ENCODE measurements at regions not wholly inside any gene's neighbourhood (a gene's known extent, or its start where the extent isn't known, plus 50 kb on each side); places are given as distances from the start of the nearest gene placed in this dataset.

- no peak for DNase-seq (ENCODE audit: low read depth, low spot score)
Measured at GRCh38 chr2:59584958-59585357, 968.5 kb downstream of the BCL11A start.

- no peak for DNase-seq (ENCODE audit: low read depth, low spot score)
Measured at GRCh38 chr2:59583173-59583765, 970.2 kb downstream of the BCL11A start.

DNA sequence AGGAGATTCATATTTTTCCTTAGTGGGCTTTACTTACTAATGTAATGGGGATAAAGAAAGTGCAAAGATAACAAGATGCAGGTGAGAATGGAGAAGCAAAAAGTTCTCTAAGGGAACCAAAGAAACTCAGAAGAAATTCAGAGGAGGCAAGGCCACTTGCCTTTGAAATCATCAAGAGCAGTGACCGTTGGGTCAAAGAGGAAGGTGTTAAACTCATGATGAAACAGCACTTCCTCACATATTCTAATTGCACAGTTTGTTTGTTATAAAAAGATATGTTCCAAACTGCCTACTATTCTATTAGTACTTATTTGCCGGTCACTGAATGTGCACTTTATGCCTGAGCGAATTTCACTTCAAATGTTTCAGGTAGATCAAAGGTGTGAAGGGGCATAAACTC lies 975.1 kb downstream of the BCL11A start:
- DNase-seq (ENCODE audit: low read depth, low spot score): no peak

- DNase-seq (ENCODE audit: low read depth, low spot score): no peak
Measured at GRCh38 chr2:59575191-59575590, 978.3 kb downstream of the BCL11A start.

DNA sequence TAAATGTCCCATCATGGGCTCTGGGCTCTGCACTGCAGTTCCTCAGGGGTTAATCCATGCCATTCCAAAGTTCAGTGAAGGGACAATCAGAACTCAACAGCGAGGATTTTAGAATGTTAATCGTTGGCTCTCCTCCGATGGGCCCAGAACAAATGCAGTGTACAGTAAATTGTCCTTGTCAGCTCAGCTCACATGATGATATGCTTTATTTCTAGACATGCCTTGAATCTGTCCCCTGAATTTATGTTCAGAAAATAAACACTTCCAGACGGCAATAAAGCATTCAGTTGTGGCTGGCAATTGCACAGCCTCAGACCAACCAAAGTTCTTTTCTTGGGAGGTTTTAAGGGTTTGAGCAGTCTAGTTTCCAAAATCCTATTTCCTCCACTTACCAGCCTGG lies 981.2 kb downstream of the BCL11A start:
- no peak for DNase-seq (ENCODE audit: low read depth, low spot score)

- no peak for DNase-seq (ENCODE audit: low read depth, low spot score)
Measured at GRCh38 chr2:59570818-59571217, 982.6 kb downstream of the BCL11A start.

DNA sequence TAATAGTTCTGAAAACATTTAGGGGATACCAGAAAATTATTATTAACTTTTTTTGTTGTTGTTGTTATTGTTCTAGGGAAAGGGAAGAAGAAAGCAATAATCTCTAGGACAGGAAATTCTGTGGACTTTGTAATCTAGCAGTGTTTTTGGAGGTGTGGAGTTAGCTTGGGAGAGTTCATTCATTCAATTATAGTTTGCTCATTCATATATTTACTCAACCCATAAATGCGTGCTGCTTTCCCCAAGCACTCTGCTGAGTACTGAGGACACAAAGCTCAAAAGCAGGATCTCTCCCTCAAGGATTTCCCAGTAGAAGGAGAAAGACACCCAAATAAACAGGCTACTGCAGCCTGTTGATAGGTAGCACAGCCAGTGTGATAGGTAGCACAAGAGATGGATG lies 984.3 kb downstream of the BCL11A start:
- DNase-seq (ENCODE audit: low read depth, low spot score): no peak

DNA sequence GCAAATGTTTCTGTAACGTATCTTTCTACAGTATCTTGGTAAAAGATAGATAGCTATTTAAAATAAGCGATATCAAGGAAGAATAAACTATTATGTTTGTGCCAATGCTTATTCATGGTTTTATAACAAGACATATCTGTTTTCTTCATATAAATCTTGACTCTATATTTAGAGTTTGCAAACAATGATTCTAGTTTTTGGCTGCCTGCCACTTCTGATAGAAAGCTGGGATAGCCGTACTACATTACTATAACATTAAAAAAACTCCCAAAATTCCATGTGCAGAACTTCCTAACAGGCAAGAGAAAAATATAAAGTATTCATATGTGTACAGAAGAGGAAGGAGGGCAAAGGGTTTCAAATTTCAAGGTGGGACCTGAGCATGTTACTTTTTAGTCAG lies 985.0 kb downstream of the BCL11A start:
- DNase-seq (ENCODE audit: low read depth, low spot score): no peak

- no peak for DNase-seq (ENCODE audit: low read depth, low spot score)
Measured at GRCh38 chr2:59567151-59567550, 986.3 kb downstream of the BCL11A start.

GRCh38 chr2:59566739-59567138 lies 986.7 kb downstream of the BCL11A start:
- DNase-seq (ENCODE audit: low read depth, low spot score): no peak

DNA sequence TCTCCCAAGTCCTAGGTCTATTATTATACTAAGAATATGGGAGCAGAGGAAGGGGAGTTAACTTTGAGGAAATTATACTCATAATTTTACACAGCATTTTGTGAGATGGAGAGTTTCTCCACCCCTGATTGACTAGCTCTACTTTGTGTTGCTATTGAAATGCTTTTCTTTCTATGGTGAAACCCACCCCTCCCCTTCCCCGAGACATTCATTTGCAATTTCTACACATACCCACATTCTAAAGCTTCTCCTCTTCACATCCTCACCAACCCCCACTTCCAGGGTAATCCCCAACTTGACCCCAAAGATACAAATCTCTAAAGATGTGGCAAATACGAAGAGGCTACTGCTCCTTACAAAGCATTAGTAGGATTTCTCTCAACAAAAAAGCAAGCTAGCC lies 992.2 kb downstream of the BCL11A start:
- no peak for DNase-seq (ENCODE audit: low read depth, low spot score)

DNA sequence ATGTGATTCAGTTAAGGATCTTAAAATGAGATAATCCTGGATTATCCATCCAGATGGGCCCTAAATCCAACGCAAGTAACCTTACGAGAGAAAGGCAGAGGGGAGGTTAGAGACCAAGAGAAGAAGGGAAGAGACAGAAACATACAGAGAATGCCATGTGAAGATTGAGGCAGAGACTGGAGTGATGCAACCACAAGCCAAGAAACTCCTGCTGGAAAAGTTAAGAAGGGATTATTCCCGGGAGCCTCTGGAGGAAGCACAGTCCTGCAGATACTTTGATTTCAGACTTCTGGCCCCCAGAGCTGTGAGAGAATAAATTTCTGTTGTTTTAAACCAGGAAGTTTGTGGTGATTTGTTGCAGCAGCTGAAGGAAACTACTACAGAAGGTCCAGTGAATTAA lies 992.7 kb downstream of the BCL11A start:
- DNase-seq (ENCODE audit: low read depth, low spot score): no peak

GRCh38 chr2:59540864-59541263 lies 1012.6 kb downstream of the BCL11A start:
- no peak for DNase-seq (ENCODE audit: low read depth, low spot score)

DNA sequence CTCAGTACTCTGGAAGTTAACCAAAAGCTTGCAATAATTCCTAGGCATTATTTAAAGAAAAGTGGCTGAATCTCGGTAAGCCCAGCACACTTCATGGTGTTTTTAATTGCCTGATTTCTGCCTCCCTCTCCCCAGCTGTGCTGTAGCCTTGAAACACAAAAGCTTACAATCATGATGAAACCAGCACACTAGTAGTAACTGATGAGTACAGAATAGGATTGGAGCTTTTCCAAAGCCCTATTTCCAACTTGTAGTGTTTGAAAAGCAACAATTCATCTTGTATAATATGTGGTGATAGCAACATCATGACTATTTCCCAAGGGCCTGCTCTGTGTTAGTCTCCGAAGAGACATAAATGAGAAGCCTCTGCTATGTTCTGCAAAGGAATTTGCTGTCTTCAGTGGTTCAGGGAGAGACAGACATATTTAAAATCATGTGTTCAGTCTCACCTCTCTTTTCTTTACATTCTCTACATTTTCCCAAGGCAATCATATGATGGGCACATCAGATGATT lies 1015.0 kb downstream of the BCL11A start:
- no peak for DNase-seq (ENCODE audit: low read depth, low spot score)

- no peak for DNase-seq (ENCODE audit: low read depth, low spot score)
Measured at GRCh38 chr2:59532808-59533207, 1020.6 kb downstream of the BCL11A start.

GRCh38 chr2:59530258-59530657 lies 1023.2 kb downstream of the BCL11A start:
- no peak for DNase-seq (ENCODE audit: low read depth, low spot score)

DNA sequence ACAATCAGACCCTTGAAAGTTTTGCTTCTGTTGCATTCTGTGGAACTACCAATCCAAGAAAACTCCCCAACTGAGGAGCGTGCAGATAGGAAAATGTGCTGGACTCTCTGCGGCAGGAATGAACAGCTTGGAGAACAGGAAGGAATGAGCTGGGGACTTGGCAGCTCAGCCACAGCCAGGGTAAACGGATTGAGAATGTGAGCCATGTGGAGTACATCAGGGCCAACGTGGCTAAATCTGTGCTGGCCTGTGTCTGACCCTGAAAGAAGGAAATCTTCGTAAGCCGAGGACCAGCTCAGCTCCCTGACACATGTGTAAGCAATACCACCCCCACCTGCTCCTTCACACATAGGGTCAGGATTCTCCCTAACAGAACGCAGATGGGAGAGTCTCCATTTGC lies 1023.7 kb downstream of the BCL11A start:
- peak; percentile 0 for DNase-seq (ENCODE audit: low read depth, low spot score)

GRCh38 chr2:59528525-59528924 lies 1024.9 kb downstream of the BCL11A start:
- no peak for DNase-seq (ENCODE audit: low read depth, low spot score)

DNA sequence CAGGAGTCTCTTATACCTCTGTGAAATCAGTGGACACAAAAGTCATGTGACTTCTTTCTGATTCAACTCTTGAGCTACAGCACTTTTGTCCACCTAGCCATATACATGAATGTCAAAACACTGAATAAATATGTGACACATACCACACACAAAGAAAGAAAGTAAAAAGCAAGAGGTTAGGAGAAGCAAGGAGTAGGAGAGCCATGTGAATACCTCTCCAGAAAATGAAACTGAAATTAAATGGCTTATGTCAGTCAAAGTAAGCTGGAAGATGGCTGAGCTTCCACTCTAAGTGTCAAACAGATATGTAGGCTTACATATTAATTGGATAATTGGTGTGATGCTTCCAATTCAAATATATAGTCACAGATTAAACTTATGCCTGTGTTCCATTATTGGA lies 1050.5 kb downstream of the BCL11A start:
- DNase-seq (ENCODE audit: low read depth, low spot score): no peak

DNA sequence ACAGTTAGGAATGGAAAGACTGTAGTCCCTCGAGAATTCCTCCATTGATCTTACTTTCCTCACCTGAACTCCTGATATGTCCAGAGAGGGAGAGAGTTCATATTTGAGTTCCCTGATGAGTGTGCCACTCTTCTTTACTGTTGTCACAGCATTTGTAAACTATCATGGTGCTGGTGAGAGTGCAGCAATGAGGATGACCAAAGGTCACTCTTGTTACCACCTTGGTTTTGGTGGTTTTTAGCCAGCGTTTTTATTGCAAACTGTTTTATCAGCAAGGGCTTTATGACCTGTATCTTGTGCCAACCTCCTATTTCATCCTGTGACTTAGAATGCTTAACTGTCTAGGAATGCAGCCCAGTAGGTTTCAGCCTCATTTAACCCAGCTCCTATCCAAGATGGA lies 1062.5 kb downstream of the BCL11A start:
- DNase-seq (ENCODE audit: low read depth, low spot score): no peak

DNA sequence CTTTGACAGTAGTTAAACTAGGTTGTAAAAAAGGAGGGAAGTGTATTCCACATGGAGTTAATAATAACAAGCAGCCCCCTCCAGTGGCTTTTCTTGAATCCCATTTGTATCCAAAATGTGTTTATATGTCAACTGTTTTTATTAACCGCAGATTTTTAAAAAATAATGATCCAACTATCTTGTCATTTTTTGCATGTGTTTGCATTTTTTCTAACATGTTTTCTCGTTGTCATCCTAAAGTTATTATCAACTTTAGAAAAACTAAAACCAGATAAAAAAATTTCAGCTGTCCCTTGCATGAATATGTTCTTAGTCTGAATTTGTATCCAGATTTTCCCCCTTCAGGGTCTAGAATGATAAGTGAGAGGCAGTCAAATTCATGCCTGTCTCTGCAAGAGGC lies 1063.3 kb downstream of the BCL11A start:
- DNase-seq (ENCODE audit: low read depth, low spot score): no peak

GRCh38 chr2:59484673-59485072 lies 1068.8 kb downstream of the BCL11A start:
- no peak for DNase-seq (ENCODE audit: low read depth, low spot score)

GRCh38 chr2:59463426-59463825 lies 1090.0 kb downstream of the BCL11A start:
- no peak for DNase-seq (ENCODE audit: low read depth, low spot score)
